ENCODE measurements at regions not wholly inside any gene's neighbourhood (a gene's known extent, or its start where the extent isn't known, plus 50 kb on each side); places are given as distances from the start of the nearest gene placed in this dataset.

- DNase-seq (ENCODE audit: low spot score) = no peak
- no peak overlapping the region for H3K4me3 ChIP-seq (ENCODE audit: low read depth, low read length, poor library complexity, severe bottlenecking)
- no peaks in the 10 kb centered on the region for H4K20me1 ChIP-seq (ENCODE audit: insufficient read depth, low read length)
- H3K4me1 ChIP-seq (ENCODE audit: insufficient read depth, low read length, poor library complexity, severe bottlenecking) = no peaks in the 10 kb centered on the region
- no peaks in the 10 kb centered on the region for H3K79me2 ChIP-seq (ENCODE audit: insufficient read depth, low read depth, low read length)
- no peak overlapping the region for H3K27ac ChIP-seq (ENCODE audit: low read depth, low read length, poor library complexity, severe bottlenecking)
- H3K9me2 ChIP-seq (ENCODE audit: insufficient read depth, low read length) = no peaks in the 10 kb centered on the region
- no peak for TF ChIP-seq CTCF (conservative IDR thresholded peaks at IDR 0.05; ENCODE audit: low read length)
- TF ChIP-seq EZH2phosphoT487 (IDR thresholded peaks at IDR 0.05; ENCODE audit: borderline replicate concordance, low read depth, low read length) = no peak
- no peak overlapping the region for H3K4me2 ChIP-seq (ENCODE audit: low read length)
- no peaks in the 10 kb centered on the region for H3K36me3 ChIP-seq (ENCODE audit: insufficient read depth, low read length)
- ChIA-PET POLR2A (interaction anchor here (0.7 to 0.9 kb wide), 2 partner anchors 9 to 134 kb away, joined by 3 read pairs; no protein-coding TSS in a partner anchor), CTCF (ENCODE audit: unreplicated experiment) (no interaction called here)
- H2AFZ ChIP-seq (ENCODE audit: low read length) = no peak overlapping the region
- intact Hi-C loops (cut with micrococcal nuclease; ENCODE audit: unreplicated experiment) = no loop called here
- no TSS peak for BruUV-seq (replicated peaks)
- no peaks in the 10 kb centered on the region for H3K9me3 ChIP-seq (ENCODE audit: low read length)
Observed at GRCh38 chr5:164868761-164869160, 1363.3 kb downstream of the MAT2B start.

GRCh38 chr5:164869325-164869724 is 1363.9 kb downstream of the MAT2B start:
- TF ChIP-seq CTCF (conservative IDR thresholded peaks at IDR 0.05; ENCODE audit: low read length) = no peak
- TF ChIP-seq EZH2phosphoT487 (IDR thresholded peaks at IDR 0.05; ENCODE audit: borderline replicate concordance, low read depth, low read length) = no peak
- H3K4me1 ChIP-seq (ENCODE audit: insufficient read depth, low read length, poor library complexity, severe bottlenecking) = no peaks in the 10 kb centered on the region
- H4K20me1 ChIP-seq (ENCODE audit: insufficient read depth, low read length) = no peaks in the 10 kb centered on the region
- intact Hi-C loops (cut with micrococcal nuclease; ENCODE audit: unreplicated experiment) = no loop called here
- CTCF ChIA-PET (ENCODE audit: unreplicated experiment) = no interaction called here
- POLR2A ChIA-PET = interaction anchor here (0.7 to 0.9 kb wide), 2 partner anchors 10 to 135 kb away, joined by 3 read pairs; no protein-coding TSS in a partner anchor
- DNase-seq (ENCODE audit: low spot score) = no peak
- no peaks in the 10 kb centered on the region for H3K9me3 ChIP-seq (ENCODE audit: low read length)
- H3K9me2 ChIP-seq (ENCODE audit: insufficient read depth, low read length) = no peaks in the 10 kb centered on the region
- no peak overlapping the region for H3K27ac ChIP-seq (ENCODE audit: low read depth, low read length, poor library complexity, severe bottlenecking)
- no peaks in the 10 kb centered on the region for H3K36me3 ChIP-seq (ENCODE audit: insufficient read depth, low read length)
- H3K4me3 ChIP-seq (ENCODE audit: low read depth, low read length, poor library complexity, severe bottlenecking) = no peak overlapping the region
- H3K79me2 ChIP-seq (ENCODE audit: insufficient read depth, low read depth, low read length) = no peaks in the 10 kb centered on the region
- H2AFZ ChIP-seq (ENCODE audit: low read length) = no peak overlapping the region
- BruUV-seq (replicated peaks) = no TSS peak
- no peak overlapping the region for H3K4me2 ChIP-seq (ENCODE audit: low read length)

GRCh38 chr5:164876793-164877192 is 1371.4 kb downstream of the MAT2B start:
- Histone ChIP-seq H3K79me2 (ENCODE audit: insufficient read depth, low read depth, low read length) (no peaks in the 10 kb centered on the region), H4K20me1 (ENCODE audit: insufficient read depth, low read length) (no peaks in the 10 kb centered on the region), H3K9me3 (ENCODE audit: low read length) (no peaks in the 10 kb centered on the region), H3K9me2 (ENCODE audit: insufficient read depth, low read length) (no peaks in the 10 kb centered on the region), H3K36me3 (ENCODE audit: insufficient read depth, low read length) (no peaks in the 10 kb centered on the region), H2AFZ (ENCODE audit: low read length) (no peak overlapping the region), H3K4me1 (ENCODE audit: insufficient read depth, low read length, poor library complexity, severe bottlenecking) (no peaks in the 10 kb centered on the region), H3K4me3 (ENCODE audit: low read depth, low read length, poor library complexity, severe bottlenecking) (no peak overlapping the region), H3K27ac (ENCODE audit: low read depth, low read length, poor library complexity, severe bottlenecking) (no peak overlapping the region), H3K4me2 (ENCODE audit: low read length) (no peak overlapping the region)
- no TSS peak for BruUV-seq (replicated peaks)
- TF ChIP-seq CTCF (conservative IDR thresholded peaks at IDR 0.05; ENCODE audit: low read length) (no peak), EZH2phosphoT487 (IDR thresholded peaks at IDR 0.05; ENCODE audit: borderline replicate concordance, low read depth, low read length) (no peak)
- intact Hi-C loops (cut with micrococcal nuclease; ENCODE audit: unreplicated experiment) = no loop called here
- CTCF ChIA-PET (ENCODE audit: unreplicated experiment) = no interaction called here
- DNase-seq (ENCODE audit: low spot score) = no peak
- POLR2A ChIA-PET = no interaction called here
